ENCODE measurements at regions not wholly inside any gene's neighbourhood (a gene's known extent, or its start where the extent isn't known, plus 50 kb on each side); places are given as distances from the start of the nearest gene placed in this dataset.

DNA sequence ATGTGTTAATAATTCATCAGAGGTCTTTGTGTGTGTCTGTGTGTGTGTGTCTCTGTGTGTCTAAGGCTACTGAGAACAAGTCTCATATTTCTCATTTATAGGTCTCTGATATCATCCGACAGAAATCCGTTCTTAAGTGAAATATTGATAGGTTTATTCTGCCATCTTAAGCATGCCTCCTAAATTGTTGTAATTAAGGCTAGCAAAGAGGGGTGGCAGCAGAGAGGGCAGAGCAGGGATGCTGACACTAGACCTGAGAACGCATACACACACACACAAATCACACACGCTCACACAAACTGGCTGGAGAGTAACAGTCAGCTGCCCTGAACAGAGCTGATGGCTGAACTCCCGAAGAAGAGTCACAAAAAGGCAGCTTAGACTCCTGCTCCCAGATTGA is 84.9 kb upstream of the LRFN2 start:
- Histone ChIP-seq H3K4me1 (no peaks in the 10 kb centered on the region), H3K9me3 (peaks cover 0 to 4% (median 0%) of the 10 kb centered on the region in 4 donors), H3K4me3 (no peak overlapping the region), H3K27me3 (no peaks in the 10 kb centered on the region), H3K36me3 (no peaks in the 10 kb centered on the region), H3K27ac (replicated peaks in 1 of 4) (no peak overlapping the region)
- no peak for DNase-seq (ENCODE audit: extremely low spot score)
- TF ChIP-seq POLR2AphosphoS5 (IDR thresholded peaks at IDR 0.05): no peak
- TF ChIP-seq EP300 (IDR thresholded peaks at IDR 0.05): no peak
- no peak for TF ChIP-seq POLR2A (IDR thresholded peaks at IDR 0.05; ENCODE audit: low read depth)
- TF ChIP-seq, protein P1, sequence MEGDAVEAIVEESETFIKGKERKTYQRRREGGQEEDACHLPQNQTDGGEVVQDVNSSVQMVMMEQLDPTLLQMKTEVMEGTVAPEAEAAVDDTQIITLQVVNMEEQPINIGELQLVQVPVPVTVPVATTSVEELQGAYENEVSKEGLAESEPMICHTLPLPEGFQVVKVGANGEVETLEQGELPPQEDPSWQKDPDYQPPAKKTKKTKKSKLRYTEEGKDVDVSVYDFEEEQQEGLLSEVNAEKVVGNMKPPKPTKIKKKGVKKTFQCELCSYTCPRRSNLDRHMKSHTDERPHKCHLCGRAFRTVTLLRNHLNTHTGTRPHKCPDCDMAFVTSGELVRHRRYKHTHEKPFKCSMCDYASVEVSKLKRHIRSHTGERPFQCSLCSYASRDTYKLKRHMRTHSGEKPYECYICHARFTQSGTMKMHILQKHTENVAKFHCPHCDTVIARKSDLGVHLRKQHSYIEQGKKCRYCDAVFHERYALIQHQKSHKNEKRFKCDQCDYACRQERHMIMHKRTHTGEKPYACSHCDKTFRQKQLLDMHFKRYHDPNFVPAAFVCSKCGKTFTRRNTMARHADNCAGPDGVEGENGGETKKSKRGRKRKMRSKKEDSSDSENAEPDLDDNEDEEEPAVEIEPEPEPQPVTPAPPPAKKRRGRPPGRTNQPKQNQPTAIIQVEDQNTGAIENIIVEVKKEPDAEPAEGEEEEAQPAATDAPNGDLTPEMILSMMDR (IDR thresholded peaks at IDR 0.05): no peak
- WGBS: 75% methylated on average over 5 of the region's 5 CpGs
- intact Hi-C loops (cut with DNase I): no loop called here

DNA sequence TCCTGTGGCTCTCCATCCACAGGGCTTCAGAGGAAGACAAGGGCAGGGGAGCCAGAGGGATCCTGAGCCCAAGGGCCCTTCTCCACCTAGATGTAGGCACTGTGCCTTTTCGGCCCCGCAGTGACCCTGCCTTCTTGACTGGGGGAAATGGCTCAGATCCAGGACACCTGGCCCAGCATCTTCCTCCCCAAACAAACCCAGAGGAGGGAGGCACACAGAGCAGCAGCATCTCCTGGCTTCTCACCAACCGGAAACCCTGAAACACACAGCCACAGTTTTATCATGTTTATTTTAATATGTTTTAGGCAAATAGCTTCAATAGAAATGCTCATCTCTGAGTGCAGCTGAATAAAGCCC is 84.5 kb upstream of the LRFN2 start:
- no peaks in the 10 kb centered on the region for H3K36me3 ChIP-seq
- 81% methylated on average over 3 of the region's 3 CpGs for WGBS
- DNase-seq (ENCODE audit: extremely low spot score): no peak
- no peak overlapping the region for H3K27ac ChIP-seq (replicated peaks in 1 of 4)
- no peaks in the 10 kb centered on the region for H3K27me3 ChIP-seq
- H3K9me3 ChIP-seq: peaks cover 0 to 4% (median 0%) of the 10 kb centered on the region in 4 donors
- H3K4me3 ChIP-seq: no peak overlapping the region
- no peaks in the 10 kb centered on the region for H3K4me1 ChIP-seq
- TF ChIP-seq POLR2AphosphoS5 (IDR thresholded peaks at IDR 0.05) (no peak), EP300 (IDR thresholded peaks at IDR 0.05) (no peak), POLR2A (IDR thresholded peaks at IDR 0.05; ENCODE audit: low read depth) (no peak)
- TF ChIP-seq, protein P1 (IDR thresholded peaks at IDR 0.05): no peak
- intact Hi-C loops (cut with DNase I): no loop called here

DNA sequence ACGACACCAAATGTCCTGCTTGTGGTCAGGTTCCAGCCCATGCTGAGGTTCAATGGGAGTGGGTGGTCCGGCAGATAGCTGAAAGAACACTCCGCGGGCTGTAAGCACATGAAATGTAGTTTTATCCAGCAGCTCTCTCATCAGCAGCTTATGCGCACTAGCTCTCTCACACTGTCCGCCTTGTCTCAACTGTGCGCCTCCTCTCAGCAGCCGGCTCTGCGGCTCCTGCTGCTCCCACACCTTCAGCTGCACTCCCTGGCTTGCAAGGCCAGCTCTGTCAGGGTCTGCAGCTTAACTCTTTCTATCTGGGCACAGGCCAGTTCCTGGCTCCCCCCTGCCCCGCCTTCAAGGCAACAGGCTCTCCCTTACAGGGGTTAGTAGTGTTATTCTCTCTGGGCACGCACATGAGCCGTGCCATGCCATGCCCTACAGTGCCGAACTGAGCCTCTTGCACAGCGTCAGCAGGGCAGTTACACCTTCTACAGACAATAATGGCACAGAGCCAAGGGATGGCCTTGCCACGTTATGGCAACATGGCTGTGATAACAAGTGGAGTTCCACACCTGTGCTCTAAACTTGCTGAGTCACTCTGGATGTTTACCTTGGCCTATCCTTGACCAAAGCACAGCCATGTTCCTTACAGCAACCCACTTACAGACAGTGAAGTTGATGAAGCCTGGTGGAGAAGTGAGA is 84.0 kb upstream of the LRFN2 start:
- 90% methylated on average over 15 of the region's 15 CpGs for WGBS
- no peaks in the 10 kb centered on the region for H3K4me1 ChIP-seq
- H3K4me3 ChIP-seq: no peak overlapping the region
- H3K27ac ChIP-seq (replicated peaks in 1 of 4): no peak overlapping the region
- TF ChIP-seq POLR2AphosphoS5 (IDR thresholded peaks at IDR 0.05) (no peak), POLR2A (IDR thresholded peaks at IDR 0.05; ENCODE audit: low read depth) (no peak), EP300 (IDR thresholded peaks at IDR 0.05) (no peak)
- TF ChIP-seq, protein P1 (IDR thresholded peaks at IDR 0.05): no peak
- intact Hi-C loops (cut with DNase I): no loop called here
- DNase-seq (ENCODE audit: extremely low spot score): no peak
- peaks cover 0 to 4% (median 0%) of the 10 kb centered on the region in 4 donors for H3K9me3 ChIP-seq
- H3K36me3 ChIP-seq: no peaks in the 10 kb centered on the region
- no peaks in the 10 kb centered on the region for H3K27me3 ChIP-seq

DNA sequence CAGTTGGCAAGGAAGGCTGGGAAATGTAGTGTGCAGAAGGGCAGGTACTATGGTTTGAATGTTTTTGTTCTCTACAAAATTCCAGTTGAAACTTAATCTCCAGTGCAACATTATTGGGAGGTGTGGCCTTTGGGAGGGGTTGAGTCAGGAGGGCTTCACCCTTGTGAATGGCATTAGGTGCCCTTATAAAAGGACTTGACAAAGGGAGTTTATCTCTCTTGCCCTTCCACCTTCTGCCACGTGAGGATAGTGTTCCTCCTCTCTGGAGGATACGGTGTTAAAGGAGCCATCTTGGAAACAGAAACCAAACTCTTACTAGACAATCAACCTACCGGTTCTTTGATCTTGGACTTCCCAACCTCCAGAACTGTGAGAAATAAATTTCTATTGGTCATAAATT is 82.2 kb upstream of the LRFN2 start:
- no peak for TF ChIP-seq POLR2AphosphoS5 (IDR thresholded peaks at IDR 0.05)
- TF ChIP-seq, protein P1 (IDR thresholded peaks at IDR 0.05): no peak
- TF ChIP-seq POLR2A (IDR thresholded peaks at IDR 0.05; ENCODE audit: low read depth): no peak
- Histone ChIP-seq H3K27me3 (no peaks in the 10 kb centered on the region), H3K9me3 (peaks cover 0 to 20% (median 13%) of the 10 kb centered on the region in 4 donors), H3K36me3 (no peaks in the 10 kb centered on the region), H3K4me3 (no peak overlapping the region), H3K27ac (replicated peaks in 1 of 4) (no peak overlapping the region), H3K4me1 (no peaks in the 10 kb centered on the region)
- DNase-seq (ENCODE audit: extremely low spot score): no peak
- intact Hi-C loops (cut with DNase I): no loop called here
- 84% methylated on average over 3 of the region's 3 CpGs for WGBS

DNA sequence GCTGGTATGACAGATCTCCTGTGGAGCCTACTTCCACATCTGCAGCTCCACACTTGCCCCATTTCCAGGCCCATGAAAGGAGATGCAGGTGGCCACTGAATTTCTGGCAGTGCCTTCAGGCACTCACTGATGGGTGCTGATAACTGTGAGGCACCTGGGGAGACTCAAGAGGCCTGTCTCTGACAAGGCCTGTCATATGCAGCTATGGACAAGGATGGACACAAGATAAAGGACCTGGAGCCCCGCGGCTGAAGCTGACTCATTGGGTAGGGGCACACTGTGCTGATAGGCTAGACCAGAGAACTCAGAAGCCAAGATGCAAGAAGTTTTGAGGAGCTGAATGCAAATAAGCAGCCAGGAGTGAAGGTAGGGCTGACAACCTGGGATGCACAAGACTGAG is 81.0 kb upstream of the LRFN2 start:
- H3K27me3 ChIP-seq: no peaks in the 10 kb centered on the region
- peaks cover 0 to 30% (median 19%) of the 10 kb centered on the region in 4 donors for H3K9me3 ChIP-seq
- intact Hi-C loops (cut with DNase I): no loop called here
- H3K4me3 ChIP-seq: no peak overlapping the region
- WGBS: 89% methylated on average over 2 of the region's 2 CpGs
- H3K27ac ChIP-seq (replicated peaks in 1 of 4): no peak overlapping the region
- no peaks in the 10 kb centered on the region for H3K4me1 ChIP-seq
- no peak for DNase-seq (ENCODE audit: extremely low spot score)
- H3K36me3 ChIP-seq: no peaks in the 10 kb centered on the region
- TF ChIP-seq POLR2A (IDR thresholded peaks at IDR 0.05; ENCODE audit: low read depth) (no peak), EP300 (IDR thresholded peaks at IDR 0.05) (no peak), POLR2AphosphoS5 (IDR thresholded peaks at IDR 0.05) (no peak)
- TF ChIP-seq, protein P1 (IDR thresholded peaks at IDR 0.05): no peak
